Left colon (tissue), 2 donors: ENCODE measurements at regions not wholly inside any gene's neighbourhood (a gene's known extent, or its start where the extent isn't known, plus 50 kb on each side); places are given as distances from the start of the nearest gene placed in this dataset.
A peak's percentile ranks its signal among the peaks of the same experiment; 100 is the strongest.
"Not testable (repeated sequence)": the region's sequence is repeated elsewhere in the genome, so short reads cannot be mapped to it uniquely, and the experiment has no call there.

Experiments
- ATAC-seq: fragments of 200-7000 bp; cut with Tn5 transposase; one replicate; pipeline ENCODE4 v1.9.1; 2020; ENCODE audit warnings: mild to moderate bottlenecking, moderate library complexity
- DNase-seq, 2 donors: peaks; one replicate each; pipeline ENCODE4 v3.0.0-alpha.2; 2020
- intact Hi-C, 2 donors: fragments of 100-400 bp; cut with DNase I in 1 of 2; cut with micrococcal nuclease in 1 of 2; formaldehyde crosslinking; loops; one replicate each; pipeline versions ENCODE4 v1.11.2 to v1.14.0; 2022; cut with DNase I, micrococcal nuclease
- donor health status: DM: no; HTN: no; CAD: no.
- donor health status: DM: yes; HTN: yes; CAD: no.

- ATAC-seq, result no peak
- intact Hi-C loops, result loop anchor here in 1 of 2 donors (2.0 kb wide), 1 partner anchor 152 kb away; no protein-coding TSS in a partner anchor
- DNase-seq, result no peak
Observed at GRCh38 chr2:105521176-105521575, 122.3 kb upstream of the FHL2 start.

- ATAC-seq, result no peak
- DNase-seq, result no peak
- intact Hi-C loops, result loop anchor here in 1 of 2 donors (5.0 kb wide), 1 partner anchor 152 kb away; no protein-coding TSS in a partner anchor
Observed at GRCh38 chr2:105519516-105519915, 120.7 kb upstream of the FHL2 start.

- ATAC-seq, result peak; percentile 52
- intact Hi-C loops, result loop anchor here in 1 of 2 donors (5.0 kb wide), 1 partner anchor 152 kb away; no protein-coding TSS in a partner anchor
- DNase-seq, result no peak
Observed at GRCh38 chr2:105518897-105519296, 120.0 kb upstream of the FHL2 start.

GRCh38 chr2:105517814-105518705 lies 119.2 kb upstream of the FHL2 start:
- peak; percentile 16 for ATAC-seq
- DNase-seq, result peak; percentile 16 to 38
- intact Hi-C loops, result loop anchor here in 1 of 2 donors (5.0 kb wide), 1 partner anchor 151 kb away; no protein-coding TSS in a partner anchor

GRCh38 chr2:105515581-105516415 lies 116.9 kb upstream of the FHL2 start:
- DNase-seq (no peak), ATAC-seq (no peak)
- intact Hi-C loops, result loop anchor here in 1 of 2 donors (5.0 kb wide), 1 partner anchor 148 kb away; no protein-coding TSS in a partner anchor

- DNase-seq, result no peak
- intact Hi-C loops, result no loop called here
- no peak for ATAC-seq
Observed at GRCh38 chr2:105514576-105514975, 115.7 kb upstream of the FHL2 start.

GRCh38 chr2:105510761-105511528 lies 112.1 kb upstream of the FHL2 start:
- ATAC-seq, result peak; percentile 72
- intact Hi-C loops, result no loop called here
- no peak for DNase-seq

- DNase-seq (no peak), ATAC-seq (no peak)
- intact Hi-C loops, result no loop called here
Observed at GRCh38 chr2:105509269-105510086, 110.6 kb upstream of the FHL2 start.

GRCh38 chr2:105506860-105507259 lies 108.0 kb upstream of the FHL2 start:
- intact Hi-C loops, DNase-seq, ATAC-seq: not testable (repeated sequence)

- ATAC-seq, result no peak
- intact Hi-C loops, result no loop called here
- no peak for DNase-seq
Observed at GRCh38 chr2:105504459-105504858, 105.6 kb upstream of the FHL2 start.

GRCh38 chr2:105502625-105503334 lies 103.9 kb upstream of the FHL2 start:
- no peak for DNase-seq
- intact Hi-C loops, result no loop called here
- no peak for ATAC-seq

- intact Hi-C loops, result no loop called here
- ATAC-seq, result no peak
- DNase-seq, result no peak
Observed at GRCh38 chr2:105498281-105498846, 99.5 kb upstream of the FHL2 start.

GRCh38 chr2:105497094-105497493 lies 98.2 kb upstream of the FHL2 start:
- no peak for ATAC-seq

GRCh38 chr2:105496271-105496670 lies 97.4 kb upstream of the FHL2 start:
- no peak for DNase-seq
- intact Hi-C loops, result no loop called here
- no peak for ATAC-seq

More at GRCh38 chr2:105497094-105497493, 98.2 kb upstream of the FHL2 start:
- intact Hi-C loops, result no loop called here
- DNase-seq, result no peak

- DNase-seq, result peak; percentile 50 to 52
Observed at GRCh38 chr2:105494683-105495425, 96.0 kb upstream of the FHL2 start.

GRCh38 chr2:105490956-105491355 lies 92.1 kb upstream of the FHL2 start:
- intact Hi-C loops, result no loop called here
- DNase-seq (peak in 1 of 2 donors; percentile 60), ATAC-seq (peak; percentile 93)

More at GRCh38 chr2:105494683-105495425, 96.0 kb upstream of the FHL2 start:
- intact Hi-C loops, result no loop called here
- ATAC-seq, result peak; percentile 71
